HG02642 (cell line): ENCODE measurements at regions not wholly inside any gene's neighbourhood (a gene's known extent, or its start where the extent isn't known, plus 50 kb on each side); places are given as distances from the start of the nearest gene placed in this dataset.
A peak's percentile ranks its signal among the peaks of the same experiment; 100 is the strongest.

Experiments
- ATAC-seq: cut with Tn5 transposase; IDR thresholded peaks from one replicate; pipeline ENCODE4 v1.9.1; 2021; ENCODE audit warnings: mild to moderate bottlenecking; ENCODE audit not compliant: unreplicated experiment, poor library complexity

DNA sequence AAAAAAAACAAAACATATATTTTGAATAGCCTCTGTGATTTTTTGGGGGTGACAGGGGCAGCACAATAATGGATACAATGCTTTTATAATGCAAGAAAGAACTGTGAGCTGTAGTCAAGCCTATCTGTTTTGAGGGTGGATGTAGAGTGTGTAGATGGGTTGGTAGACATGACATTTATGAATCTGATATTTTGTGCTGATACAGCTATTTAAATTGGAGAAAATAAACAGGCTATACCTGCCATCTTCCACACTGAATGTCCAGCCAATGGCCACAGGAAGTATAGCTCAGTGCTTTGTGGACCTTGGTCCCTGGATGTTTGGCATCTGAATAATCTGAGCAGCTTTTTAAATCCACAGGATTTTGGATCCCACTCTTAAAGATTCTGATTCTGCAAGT is 175.0 kb downstream of the NEDD1 start:
- ATAC-seq, result no peak

DNA sequence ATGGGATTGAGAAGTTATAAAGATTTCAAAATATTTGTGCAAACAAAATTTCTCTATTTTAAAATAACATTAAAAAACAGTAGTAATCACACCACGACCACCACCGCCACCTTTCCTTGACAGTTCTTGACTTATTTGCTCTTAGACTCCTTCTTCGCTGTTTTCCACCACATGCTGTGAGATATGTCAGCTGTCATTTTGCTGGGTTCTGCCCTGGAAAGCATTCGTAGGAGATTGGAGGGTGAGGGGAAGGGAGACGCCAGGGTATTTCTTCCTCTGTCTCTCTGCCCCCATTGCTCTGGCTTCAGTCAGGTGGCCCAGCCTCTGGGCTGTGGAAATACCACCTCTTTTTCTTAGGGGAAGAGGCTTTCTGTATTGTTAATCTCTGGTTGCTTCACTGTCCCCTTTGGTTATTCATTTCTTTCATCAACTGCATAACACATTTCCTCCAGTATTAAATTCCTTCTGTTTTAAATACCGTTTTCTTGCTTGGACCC is 186.2 kb downstream of the NEDD1 start:
- ATAC-seq, result no peak

DNA sequence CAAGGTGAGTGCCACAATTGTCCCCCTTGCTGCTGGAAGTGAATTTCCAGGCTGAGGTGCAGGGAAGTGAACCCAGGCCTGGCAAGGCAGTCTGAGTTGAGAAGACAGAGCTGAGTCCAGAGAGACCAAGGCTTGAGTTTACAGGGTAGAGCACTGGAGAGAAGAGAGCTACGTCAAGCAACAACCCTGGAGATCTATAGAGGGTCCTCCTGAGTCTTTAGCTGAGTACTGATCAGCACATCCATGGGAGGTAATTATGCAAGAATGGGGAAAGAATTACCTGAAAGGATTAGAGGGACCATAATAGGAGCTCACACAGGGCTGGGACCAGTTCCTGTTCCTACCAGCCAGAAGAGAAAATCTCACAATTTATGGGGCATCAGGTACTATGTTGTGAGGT is 190.7 kb downstream of the NEDD1 start:
- no peak for ATAC-seq

DNA sequence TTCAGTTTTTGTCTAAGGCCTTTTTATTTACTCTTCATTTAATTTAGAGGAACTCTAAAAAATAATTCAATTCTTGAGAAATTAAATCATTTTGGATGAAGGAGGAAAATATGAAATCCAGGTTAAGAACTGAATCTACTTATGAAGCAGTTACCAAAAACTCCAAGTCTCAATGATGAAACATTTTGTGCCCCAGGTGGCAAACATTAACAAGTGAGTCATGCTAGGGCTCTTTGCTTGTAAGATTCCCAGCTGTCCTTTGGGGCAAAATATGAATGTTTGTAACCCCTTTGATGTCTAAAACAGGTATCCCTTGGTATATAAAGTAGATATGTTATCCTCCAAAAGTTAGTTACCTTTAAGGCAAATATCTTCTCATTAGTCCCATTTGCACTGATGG is 202.4 kb downstream of the NEDD1 start:
- no peak for ATAC-seq

DNA sequence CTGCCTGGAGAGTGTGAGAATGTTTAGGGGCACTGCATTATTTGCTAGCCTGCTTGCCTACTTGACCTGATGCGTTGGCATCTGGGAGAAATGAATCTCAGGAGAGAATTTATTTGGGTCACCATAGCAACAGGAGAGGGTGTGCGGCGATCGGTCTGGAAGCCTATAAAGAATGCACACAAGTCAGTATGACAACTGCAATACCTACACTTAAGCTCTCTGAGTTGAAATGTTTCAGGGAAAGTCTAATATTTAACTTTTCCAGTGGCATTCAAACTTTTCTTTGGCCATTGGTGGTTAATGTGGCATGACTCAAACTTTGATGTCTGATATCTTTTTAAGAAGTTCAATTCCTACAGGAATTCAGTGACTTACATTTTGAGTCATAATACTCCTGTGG is 205.1 kb downstream of the NEDD1 start:
- no peak for ATAC-seq

DNA sequence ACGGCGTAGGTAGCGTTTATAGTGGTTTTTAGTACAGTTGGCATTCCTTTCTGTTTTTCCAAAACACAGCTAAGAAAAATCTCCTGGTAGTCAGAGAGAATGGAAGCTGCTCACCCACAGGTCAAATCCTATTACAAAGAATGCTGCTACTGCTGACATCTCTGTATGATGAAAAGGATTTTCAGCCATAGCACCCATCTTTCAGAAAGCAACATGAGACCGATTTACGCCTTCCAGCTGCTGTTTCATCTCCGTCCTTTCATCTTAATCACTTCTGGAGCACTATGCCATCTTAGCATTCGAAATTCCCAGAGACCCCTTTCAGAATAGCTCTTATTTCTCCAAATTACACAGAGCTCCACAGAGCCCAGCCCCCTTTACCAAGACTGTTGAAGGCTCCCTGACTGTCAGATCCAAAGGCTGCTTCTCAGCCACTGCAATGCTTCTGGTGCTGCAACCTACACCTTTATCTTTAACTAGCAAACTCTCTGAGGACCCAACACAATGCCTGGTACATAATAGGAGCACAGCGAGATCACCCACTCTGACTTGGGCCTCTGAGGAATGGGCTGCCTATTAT is 211.8 kb downstream of the NEDD1 start:
- no peak for ATAC-seq

DNA sequence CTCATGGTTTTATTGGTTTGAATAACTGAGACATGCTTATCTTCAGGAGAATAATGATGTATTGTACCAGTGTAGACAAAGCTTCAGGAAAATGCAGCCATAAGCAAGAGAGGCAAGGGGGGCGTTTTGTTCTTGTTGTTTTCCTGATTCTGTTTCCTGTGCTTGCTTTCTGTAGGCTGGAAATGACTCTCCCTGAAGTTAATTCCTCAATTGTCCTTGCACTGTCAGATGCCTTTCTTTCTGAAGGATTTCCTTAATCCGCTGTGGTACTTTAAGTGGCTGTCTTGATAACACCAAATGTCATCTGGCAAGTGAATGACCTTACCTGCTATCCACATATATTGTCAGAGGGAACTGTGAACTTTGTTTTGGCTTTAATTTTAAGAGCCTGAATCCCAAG is 220.0 kb downstream of the NEDD1 start:
- ATAC-seq, result no peak

DNA sequence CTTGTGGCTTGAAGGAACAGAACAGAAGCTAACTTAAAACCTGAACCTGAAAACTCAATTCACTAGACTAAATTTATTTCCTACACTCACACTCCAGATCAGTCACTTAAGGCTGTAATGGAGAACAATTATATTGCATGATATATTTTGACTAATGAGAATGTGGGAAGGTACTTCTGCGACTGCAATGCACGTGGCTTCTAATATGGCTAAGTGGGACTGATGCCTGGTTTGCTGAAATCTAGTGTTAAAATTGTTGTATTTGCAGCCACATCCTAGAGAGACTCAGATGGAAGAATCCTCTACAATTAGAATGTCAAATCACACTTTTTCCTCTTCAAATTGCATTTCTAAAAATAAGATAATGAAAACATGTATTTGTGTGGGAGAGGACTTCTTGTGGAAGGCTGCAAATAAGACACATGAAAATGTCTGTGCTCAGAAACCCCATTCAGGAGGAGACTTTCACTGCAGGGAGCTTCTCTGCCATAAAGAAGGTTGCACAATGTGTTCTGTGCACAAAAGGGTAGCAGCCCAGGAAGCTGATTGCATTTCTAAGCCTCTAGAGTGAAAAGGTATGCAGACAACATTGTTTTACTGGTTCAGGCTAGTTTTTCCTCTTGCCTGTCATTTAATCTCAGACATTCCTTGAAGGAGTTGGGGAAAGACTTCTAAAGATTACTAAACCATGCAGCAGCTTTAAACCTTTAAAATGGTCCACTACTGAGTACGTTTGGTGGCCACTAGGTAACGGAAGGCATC is 224.3 kb downstream of the NEDD1 start:
- ATAC-seq, result no peak

DNA sequence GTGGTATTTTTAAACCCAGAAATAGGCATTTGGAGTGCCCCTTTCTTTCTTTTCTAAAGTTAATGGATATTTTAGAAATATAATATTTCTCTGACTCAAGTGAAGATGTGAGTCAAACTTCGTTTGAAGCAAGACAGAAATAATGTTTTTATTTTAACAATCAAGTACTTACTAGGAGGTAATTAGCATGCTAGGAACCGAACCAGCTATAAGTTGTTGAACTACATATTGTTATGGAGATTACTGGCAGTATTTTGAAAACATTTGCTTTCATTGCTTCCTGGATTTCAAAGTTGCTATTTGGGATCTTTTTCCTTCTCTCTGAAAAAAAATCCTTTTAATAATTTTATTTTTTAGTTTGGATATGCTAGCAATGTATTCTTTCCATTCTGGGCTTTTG is 225.2 kb downstream of the NEDD1 start:
- no peak for ATAC-seq

DNA sequence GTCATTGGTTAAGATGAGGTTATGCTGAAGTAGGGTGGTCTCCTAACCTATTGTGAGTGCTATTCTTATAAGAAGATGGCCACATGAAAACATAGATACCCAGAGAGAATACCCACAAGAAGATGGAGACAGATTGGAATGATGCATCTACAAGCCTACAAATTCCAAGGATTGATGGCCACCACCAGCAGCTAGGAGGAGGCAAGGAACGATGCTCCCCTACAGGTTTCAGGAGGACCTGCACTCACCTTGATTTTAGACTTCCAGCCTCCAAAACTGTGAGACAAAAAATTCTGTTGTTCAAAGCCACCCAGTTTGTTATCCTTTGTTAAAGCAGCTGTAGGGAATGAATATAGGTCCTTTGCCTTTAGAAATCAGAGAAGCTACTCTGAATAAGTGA is 227.4 kb downstream of the NEDD1 start:
- ATAC-seq, result no peak

DNA sequence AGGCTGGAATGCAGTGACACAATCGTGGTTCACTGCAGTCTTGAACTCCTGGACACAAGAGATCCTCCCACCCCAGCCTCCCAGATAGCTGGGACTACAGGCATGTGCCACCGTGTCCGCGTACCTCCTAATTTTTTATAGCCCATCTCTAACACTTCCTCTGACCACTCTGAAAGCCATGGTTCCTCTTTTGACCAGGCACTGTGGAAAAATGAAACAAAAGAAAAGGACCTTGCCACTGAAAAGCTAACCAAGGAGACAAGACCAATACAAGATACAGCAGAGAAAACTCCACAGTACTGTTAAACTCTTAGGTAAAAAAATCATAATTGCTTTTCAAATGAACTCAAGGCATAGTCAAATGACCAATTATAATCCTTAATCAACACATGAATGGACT is 233.3 kb downstream of the NEDD1 start:
- ATAC-seq, result no peak

DNA sequence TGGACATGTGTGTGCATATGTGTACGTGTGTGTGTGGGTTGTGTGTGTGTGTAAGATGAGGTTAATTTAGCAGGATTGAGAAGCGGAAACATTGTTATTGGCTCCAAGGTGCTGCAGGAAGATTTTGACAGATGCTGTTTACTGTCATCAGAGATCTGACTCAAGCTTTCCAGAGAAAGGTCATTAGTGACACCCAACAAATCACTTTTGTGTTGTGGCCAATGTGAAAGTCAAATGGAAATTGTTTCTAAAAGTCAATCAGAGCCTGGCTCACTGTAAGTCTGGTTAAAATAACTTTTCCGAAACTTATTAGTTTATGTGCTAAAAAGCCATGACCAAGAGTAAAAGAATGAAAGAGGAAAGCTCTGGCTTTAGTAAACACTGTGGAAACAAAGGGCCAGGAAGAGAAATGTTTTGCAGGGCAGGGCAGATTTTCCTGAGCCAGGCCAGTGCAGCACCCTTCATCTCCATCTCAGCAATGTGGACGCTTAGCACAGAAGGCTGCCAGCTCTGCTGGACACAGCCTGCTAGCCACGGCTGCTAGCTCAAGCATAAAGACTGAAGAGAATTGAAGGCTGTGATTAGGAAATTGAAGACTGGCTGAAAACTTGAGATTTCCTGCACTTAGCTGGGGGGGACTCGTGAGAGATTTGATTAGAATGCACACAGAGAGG is 235.8 kb downstream of the NEDD1 start:
- no peak for ATAC-seq

DNA sequence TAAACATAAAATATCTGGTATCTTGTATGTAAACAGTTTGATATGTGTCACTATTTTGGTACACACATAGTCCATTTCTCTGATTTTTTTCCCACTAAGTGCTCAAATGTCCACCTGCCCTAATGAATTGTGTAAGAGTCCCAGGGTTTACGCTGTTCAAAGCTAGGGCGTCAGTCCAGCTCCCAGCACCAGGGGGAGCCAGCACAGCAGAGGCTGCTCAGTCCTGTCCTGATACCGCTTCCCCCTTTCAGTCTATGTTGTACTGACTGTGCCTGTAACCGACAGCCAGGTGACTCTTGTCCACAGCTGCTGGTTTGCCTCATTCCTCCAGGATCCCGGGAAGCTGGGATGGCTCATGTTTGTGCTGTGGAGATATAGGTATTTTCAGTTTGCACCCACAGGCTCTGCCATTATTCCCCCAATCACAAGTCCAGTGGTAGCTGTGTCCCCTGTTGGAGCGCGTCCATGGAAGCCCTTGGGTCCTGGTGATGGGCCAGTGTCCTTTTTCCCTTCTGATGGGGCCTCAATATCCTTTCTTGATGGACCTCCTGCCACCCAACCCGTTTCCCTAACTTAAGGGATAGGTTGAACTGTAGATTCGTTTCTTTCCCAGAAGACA is 242.0 kb downstream of the NEDD1 start:
- ATAC-seq, result peak; percentile 100

DNA sequence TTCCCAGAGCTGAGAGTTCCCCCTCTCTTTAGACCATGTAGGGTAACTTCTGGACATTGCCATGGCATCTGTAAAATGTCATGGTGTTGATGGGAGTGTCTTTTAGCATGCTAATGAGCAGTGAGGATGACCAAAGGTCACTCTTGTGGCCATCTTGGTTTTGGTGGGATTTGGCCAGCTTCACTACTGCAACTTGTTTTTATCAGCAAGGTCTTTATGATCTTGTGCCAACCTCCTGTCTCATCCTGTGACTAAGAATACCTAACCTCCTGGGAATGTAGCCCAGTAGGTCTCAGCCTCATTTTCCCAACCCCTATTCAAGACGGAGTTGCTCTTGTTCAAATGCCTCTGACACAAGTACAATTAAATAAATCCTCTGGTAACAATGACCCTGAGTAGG is 244.4 kb downstream of the NEDD1 start:
- ATAC-seq, result no peak

DNA sequence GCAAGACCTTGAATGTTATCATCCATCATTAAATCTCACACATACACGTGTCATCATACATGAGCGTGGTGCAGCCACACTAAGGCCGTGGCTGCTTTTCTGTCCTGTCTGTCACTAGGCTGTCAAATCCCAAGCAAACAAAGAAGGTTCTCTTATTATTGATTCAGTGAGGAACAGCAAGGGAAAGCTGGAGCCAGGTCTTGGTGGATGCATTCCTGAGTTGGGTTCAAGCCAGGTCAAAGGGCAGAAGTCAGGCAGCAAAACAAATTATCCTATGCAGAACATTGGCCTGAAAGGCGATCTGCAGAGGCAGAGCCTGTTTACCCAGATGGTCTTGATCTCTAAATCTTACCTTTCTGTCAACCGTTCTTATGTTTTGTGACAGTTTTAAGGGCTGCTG is 252.3 kb downstream of the NEDD1 start:
- ATAC-seq, result no peak

DNA sequence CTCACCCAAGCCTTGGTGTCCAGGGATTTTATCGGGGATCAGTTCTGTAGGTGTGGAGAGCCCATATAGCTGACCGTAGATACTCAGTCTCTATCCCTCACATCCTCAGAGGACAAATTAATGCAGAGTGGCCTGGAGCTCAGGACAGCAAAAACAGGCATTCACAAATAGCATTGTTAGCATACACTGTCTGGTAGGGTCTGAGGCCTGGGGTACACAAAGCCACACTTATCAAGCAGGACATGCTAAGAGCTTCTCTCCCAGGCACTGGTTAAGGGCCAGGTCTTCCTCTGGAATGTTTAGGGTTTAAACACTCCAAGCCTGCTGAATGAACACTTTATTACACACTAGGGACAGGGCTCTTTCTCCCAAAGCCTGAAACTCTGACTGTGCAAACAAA is 253.2 kb downstream of the NEDD1 start:
- no peak for ATAC-seq

DNA sequence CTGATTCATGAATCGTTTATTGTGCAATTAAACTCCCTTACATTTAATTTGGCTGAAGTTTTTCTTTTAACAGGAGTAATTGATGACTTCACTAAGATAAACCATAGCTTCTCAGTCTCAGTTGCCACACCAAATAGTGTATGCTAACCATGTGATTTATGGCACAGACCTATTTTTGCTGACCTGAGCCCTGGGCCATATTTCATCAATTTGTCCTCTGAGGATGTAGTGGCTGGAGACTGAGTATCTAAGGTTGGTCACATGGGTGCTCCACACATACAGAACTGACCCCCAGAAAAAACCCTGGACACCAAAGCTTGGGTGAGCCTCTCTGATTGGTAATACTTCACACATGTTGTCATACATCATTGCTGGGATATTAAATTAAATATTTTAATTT is 255.1 kb downstream of the NEDD1 start:
- ATAC-seq, result no peak

DNA sequence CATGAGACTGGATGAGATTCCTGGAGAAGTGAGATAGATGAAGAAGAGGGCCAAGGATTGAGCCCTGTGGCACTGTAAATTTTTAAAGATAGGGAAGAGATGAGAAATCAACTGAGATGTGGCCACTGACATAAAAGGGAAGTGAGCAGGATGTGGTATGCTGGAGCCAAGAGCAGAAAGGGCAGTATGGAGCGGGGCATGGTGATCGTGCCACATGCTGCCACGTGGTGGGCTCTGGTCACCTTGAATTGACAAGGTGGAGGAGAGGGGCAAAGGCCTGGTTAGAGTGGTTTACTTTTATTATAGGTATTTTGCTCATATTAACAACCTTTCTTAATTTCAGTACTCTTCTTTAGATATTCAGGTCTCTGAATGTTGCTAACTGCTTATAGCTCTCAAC is 257.9 kb downstream of the NEDD1 start:
- ATAC-seq, result no peak

DNA sequence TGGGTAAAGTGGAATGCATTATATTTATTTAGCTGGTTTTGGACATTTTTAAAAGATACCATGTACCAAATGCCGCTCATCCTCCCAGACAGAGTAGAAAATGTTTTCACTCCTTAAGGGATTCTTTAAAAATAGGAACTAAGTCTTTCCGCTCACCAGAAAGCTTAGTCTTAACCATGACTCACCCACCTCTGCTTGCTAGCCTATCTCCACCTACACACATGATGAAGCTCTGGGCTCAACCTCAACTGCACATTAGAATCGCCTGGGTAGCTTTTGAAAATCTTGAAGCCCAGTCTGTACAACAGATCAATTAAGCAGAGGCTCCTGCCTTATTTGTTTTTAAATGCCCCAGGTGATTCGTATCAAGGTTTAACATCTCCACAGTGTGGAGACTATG is 260.5 kb downstream of the NEDD1 start:
- ATAC-seq, result no peak

DNA sequence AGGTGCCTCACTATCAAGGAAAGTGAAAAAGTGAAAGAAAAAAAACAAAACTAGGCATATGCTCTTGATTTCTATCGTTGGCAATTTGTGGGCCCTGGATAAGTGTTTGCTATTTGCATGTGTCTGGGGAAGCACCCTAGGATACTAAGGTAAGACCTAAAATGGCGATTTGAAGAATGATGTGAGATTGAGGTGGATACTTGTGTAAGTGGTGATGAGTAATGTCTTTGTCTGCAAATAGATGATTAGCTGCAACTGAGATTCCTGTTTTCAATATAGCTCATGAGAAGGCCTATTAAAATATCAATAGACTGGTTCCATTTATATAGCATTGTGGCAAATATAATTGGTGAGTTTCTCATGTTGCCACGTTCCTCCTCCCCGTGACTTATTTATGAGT is 261.7 kb downstream of the NEDD1 start:
- ATAC-seq, result no peak

DNA sequence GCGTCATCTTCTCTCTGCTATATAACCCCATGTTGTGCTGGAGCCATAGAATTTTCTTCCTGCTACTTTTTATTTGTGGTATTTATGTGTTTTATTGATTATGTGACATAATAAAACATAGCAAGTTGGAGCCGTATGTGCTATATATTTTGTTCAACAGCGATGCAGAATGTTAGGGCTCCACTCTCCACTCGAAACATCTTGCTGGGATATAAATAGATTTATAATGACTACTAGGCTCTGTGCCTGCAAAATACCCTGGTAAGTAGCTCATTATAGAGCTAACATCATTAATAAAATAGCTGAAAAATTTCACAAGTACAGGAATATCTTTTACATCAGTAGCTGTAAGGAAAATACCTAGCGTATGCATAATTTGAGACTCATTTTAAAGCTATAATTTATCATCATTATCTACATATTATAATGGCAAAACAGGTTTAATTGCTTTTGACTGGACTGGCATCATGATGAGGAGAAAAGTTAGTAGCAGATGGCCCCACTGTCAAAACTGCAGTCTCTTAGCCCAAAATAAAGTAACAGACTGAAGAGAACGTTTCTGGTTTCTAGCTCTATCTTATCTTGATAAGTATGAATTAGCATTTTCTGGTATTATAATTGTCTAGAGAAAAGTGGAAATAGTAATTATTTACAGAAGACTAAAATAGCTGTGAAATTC is 263.0 kb downstream of the NEDD1 start:
- no peak for ATAC-seq
